GM18519 (cell line): ENCODE measurements at regions not wholly inside any gene's neighbourhood (a gene's known extent, or its start where the extent isn't known, plus 50 kb on each side); places are given as distances from the start of the nearest gene placed in this dataset.

ENCODE experiments used
- ATAC-seq: cut with Tn5 transposase; IDR thresholded peaks from one replicate; pipeline ENCODE4 v1.9.1; 2021; ENCODE audit warnings: mild to moderate bottlenecking, moderate library complexity; ENCODE audit not compliant: unreplicated experiment, low FRiP score

- no peak for ATAC-seq
Observed at GRCh38 chr3:159848348-159849118, 140.1 kb upstream of the IL12A start.

DNA sequence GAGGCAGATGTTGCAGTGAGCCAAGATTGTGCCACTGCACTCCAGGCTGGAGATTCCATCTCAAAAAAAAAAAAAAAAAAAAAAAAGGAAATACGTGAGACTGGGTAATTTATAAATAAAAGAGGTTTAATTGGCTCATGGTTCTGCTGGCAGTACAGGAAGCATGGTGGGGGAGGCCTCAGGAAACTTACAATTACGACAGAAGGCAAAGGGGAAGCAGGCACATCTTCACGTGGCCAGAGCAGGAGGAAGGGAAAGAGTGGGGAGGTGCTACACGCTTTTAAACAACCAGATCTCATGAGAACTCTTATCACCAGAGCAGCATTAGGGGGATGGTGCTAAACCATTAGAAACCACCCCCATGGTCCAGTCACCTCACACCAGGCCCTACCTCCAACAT is 138.2 kb upstream of the IL12A start:
- no peak for ATAC-seq

- ATAC-seq: no peak
Observed at GRCh38 chr3:159852266-159852665, 136.4 kb upstream of the IL12A start.

DNA sequence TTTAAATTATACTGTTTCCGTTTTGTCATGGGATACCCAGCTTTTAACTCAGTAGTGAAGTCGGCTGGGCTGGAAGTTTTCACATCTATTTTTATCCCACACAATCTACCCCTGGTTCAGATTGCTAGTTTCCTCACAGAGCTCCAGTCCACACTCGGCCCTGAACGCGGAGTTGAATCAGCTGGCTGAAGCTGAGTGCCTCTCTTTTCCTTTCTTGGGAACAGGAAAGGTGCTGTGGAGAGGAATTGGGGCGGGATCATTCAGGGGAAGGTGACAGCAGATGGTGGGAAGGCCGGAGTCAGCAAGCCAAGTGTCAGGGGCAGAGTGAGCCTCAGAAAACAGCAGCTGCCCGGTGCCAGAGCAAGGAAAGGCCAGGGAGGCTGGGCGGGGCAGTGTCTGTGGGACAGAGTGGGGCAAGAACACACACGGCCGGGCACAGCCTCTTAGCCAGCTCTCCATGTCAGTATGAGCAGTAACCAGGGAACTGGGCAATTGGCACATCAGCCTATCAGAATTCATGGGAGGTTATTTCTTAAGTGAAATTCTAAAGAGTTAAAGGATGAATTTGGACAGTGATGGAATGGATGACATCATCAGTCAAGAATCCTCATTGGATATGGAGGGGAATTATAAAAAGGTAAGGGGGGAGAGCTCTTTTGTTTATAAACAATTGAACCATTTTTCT is 135.7 kb upstream of the IL12A start:
- ATAC-seq: no peak

DNA sequence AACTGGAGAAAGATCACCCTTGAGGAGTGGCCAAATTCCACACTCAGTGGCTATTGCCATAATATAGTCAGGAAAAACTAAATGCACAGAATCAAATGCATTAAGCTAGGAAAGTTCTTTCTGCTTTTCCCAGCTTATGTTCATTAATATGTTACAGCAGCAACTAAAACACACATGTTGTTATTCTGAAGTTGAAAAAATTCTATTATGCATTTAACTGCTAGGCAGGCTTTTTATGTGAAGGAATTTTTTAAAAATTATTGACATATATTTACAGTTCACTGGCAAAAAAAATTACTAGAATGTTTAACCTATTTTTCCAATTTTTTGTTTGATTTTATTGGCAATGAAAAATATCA is 135.2 kb upstream of the IL12A start:
- ATAC-seq: no peak

GRCh38 chr3:159854500-159855124 is 134.0 kb upstream of the IL12A start:
- no peak for ATAC-seq

DNA sequence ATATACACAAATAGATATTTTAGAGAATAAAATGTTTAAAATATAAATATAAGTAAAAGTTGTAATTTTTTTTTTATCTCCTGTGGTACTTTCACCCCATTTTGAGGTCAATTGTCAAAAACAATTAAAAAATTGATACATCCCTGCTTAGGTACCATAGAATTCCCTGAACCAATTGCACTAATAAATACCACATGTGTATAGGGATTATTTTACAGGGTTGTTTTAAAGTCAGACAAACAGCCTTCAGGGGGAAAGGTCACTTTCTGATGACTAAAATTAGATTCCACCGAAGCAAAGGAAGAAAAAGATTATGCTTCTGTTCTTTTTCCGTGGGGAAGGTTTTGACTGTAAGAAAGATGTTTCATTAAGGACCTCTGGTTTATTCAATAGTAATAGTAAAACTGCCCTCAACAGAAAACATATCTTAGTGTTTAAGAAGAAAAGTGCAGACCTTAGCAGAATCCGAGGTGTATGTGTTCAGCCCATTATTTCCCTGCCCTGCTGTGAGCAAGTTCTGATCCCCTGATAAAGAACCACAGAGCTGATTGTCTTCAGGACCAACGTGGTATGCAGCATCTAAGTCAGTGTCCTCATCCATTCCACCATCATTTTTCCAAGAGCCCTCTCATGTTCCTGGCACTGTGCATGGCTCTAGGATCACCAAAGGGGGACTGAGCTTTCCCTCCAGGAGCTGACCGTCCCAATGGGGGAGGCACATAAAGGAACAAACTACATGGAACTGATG is 132.9 kb upstream of the IL12A start:
- ATAC-seq: no peak

GRCh38 chr3:159856590-159857104 is 132.0 kb upstream of the IL12A start:
- ATAC-seq: no peak

GRCh38 chr3:159857840-159858239 is 130.8 kb upstream of the IL12A start:
- no peak for ATAC-seq

- ATAC-seq: no peak
Observed at GRCh38 chr3:159858650-159859049, 130.0 kb upstream of the IL12A start.

DNA sequence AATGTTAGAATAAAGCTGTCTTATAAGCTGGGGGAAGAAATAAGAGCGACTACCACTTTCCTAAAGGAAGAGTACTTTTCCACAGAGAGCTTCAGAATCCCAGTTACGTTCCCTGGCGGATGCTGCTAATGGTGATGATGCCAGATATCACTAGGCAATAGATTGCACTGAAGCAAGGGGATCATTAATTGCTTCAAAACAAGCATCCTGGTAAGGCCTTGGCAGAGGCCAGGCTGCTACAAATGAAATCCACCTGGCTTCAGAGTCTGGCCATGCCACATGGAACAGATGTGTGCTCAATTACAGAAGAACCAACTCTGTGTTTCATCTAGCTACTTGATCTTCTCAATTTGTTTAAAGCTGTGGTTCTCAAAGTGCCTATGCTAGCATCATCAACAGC is 129.2 kb upstream of the IL12A start:
- ATAC-seq: no peak

DNA sequence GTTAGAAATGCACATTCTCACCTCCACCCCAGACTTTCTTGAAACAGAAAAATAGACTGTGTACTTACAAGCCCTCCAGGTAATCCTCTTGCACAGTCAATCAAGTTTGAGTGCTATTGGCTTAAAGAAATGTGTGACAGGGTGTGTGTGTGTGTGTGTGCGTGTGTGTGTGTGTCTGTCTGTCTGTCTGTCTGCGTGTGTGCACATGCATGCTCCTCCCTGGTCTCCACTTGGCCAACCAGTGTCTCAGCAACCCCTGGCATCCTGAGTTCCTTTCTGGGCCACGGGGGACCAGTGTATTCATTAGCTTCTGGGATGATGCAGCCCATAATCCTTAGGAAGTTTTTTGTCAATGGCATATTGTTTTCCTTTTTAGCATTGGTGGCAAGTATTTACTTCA is 128.8 kb upstream of the IL12A start:
- ATAC-seq: no peak

- ATAC-seq: peak; percentile 39
Observed at GRCh38 chr3:159860269-159861116, 128.1 kb upstream of the IL12A start.

DNA sequence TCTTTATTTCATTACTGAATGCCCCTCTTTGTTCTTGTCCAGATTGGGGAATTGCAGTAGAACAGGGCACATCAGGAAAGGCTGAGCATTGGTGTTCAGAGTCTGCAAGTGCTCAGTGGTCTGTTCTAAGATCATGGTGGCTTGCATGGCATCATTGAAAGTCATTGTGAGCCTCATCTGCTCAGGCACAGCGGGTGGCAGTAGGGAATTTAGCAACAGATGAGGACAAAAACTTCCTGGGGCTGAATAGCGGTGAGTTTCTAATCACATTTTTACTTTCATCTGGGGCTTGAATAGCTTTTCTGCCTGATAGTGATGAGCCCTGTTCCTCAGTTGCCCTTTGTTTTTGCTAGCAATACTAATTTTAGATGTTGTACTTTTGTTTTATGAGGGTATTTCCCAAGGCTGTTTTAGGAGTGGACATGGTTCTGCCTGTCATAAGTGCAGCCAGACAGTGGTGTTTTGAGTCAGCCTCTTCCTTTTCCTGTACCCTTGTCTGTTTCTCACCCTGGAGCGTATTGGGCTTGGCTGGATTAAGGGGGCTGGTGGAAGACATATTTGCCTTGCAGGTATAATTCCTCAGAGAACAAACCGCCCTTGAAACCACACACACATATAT is 127.2 kb upstream of the IL12A start:
- peak; percentile 56 for ATAC-seq

- ATAC-seq: no peak
Observed at GRCh38 chr3:159865041-159865579, 123.5 kb upstream of the IL12A start.

DNA sequence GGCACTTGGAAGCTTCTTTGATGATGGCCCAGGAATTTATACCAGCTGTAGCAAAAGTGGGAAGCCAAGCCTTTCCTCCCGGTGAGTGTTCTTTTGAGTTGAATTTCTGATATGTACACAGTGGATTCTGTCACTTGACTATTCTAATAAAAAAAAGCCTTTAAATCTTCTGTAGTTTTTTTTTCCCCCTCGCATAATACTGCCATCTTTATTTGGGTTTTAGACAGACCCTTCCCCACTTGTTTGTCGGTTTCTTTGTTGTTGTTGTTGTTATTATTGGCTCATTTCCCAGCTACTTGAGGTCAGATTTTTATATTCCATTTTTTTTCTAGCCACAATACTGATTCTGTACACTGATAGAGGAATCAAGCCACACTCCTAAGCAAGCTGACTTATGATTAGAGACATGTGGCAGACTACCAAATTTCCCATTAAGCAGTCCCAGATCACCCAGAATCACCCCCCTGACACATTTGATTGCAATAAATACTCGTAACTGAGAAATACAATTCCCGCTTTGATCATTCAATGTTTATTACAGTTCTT is 122.4 kb upstream of the IL12A start:
- ATAC-seq: no peak

DNA sequence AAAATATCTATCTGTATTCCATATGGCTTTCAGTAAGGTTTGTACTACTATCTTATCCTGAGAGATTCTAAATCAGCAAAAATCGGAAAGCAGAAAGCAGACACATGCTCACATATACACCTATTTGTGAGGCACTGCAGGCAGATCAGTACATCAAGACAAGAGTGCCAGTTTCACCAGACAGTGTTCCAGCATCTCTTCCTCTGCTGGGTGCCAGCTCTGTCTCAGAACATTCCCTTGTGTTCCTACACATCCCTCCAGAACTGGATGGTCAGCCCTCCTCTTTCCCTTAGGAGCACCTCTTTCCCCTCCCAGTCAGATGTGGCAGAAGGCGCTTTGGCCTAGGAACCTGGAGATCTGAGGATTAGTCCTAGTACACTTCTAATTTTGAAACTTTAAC is 121.3 kb upstream of the IL12A start:
- ATAC-seq: no peak

DNA sequence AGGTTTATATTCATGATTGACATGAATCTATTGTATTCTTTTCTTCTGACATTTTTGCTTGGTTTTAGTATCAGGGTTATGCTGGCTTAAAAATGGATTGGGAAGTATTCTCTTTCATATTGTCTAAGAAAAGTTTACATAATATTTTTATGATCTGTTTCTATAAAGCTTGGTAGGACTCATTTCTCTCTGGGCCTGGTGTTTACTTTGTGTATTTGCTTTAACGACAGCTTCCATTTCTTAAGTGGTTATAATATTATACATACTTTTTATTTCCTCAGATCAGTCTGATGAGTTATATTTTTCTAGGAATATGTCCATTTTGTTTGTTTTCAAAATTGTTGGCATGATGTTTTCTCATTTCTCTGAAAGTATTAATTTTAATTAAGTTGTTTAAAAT is 117.9 kb upstream of the IL12A start:
- ATAC-seq: no peak
